ENCODE measurements at regions not wholly inside any gene's neighbourhood (a gene's known extent, or its start where the extent isn't known, plus 50 kb on each side); places are given as distances from the start of the nearest gene placed in this dataset.
A peak's percentile ranks its signal among the peaks of the same experiment; 100 is the strongest.
"Not testable (repeated sequence)": the region's sequence is repeated elsewhere in the genome, so short reads cannot be mapped to it uniquely, and the experiment has no call there.

DNA sequence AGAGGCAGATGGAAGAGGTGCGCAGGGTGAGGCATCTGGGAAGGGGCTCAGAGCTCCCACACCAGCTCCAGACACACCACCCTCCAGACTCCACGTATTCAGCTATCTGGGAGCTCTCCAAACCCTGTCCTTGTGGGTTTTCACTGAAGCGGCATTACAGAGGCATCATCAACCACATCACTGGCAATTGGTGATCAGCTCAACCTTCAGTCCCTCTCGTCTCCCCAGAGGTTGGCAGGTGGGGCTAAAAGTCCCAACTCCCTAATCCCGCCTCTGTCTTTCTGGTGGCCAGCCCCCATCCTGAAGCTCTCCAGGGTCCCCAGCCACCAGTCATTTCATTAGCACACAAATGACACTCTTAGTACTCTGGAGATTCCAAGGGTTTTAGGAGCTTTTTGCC lies 123.9 kb downstream of the KCNJ12 start:
- ChIA-PET POLR2A (no interaction called here), CTCF (ENCODE audit: low intra/inter-chr PET ratio, low total read pairs) (no interaction called here)
- H3K9me3 ChIP-seq (ENCODE audit: low read length), result no peaks in the 10 kb centered on the region
- H3K4me3 ChIP-seq (replicated peaks in 1 of 3; ENCODE audit: insufficient read depth in 1 of 3, low read depth in 2 of 3, low read length in 3 of 3), result no peak overlapping the region
- TF ChIP-seq TGIF2 (CRISPR knock-in tag; IDR thresholded peaks at IDR 0.05), result no peak
- no peak for TF ChIP-seq MED13 (CRISPR knock-in tag; IDR thresholded peaks at IDR 0.05)
- no peak for TF ChIP-seq KLF6 (CRISPR knock-in tag; IDR thresholded peaks at IDR 0.05)
- TF ChIP-seq FOXM1 (CRISPR knock-in tag; IDR thresholded peaks at IDR 0.05), result no peak
- TF ChIP-seq, protein P1, sequence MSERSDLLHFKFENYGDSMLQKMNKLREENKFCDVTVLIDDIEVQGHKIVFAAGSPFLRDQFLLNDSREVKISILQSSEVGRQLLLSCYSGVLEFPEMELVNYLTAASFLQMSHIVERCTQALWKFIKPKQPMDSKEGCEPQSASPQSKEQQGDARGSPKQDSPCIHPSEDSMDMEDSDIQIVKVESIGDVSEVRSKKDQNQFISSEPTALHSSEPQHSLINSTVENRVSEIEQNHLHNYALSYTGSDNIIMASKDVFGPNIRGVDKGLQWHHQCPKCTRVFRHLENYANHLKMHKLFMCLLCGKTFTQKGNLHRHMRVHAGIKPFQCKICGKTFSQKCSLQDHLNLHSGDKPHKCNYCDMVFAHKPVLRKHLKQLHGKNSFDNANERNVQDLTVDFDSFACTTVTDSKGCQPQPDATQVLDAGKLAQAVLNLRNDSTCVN (CRISPR knock-in tag; IDR thresholded peaks at IDR 0.05; ENCODE audit: borderline replicate concordance), result no peak
- TF ChIP-seq PRMT3 (CRISPR knock-in tag; IDR thresholded peaks at IDR 0.05; ENCODE audit: borderline replicate concordance, low read depth), result no peak
- no peak for TF ChIP-seq ZNF143 (CRISPR knock-in tag; IDR thresholded peaks at IDR 0.05)
- 16% methylated on average over 5 of the region's 5 CpGs for WGBS (ENCODE audit: low lambda C conversion rate)
- FAIRE-seq (no peak), ATAC-seq (no peak), DNase-seq (ENCODE audit: low spot score) (no peak)
- no peaks in the 10 kb centered on the region for H3K79me2 ChIP-seq (ENCODE audit: insufficient read depth, low read length)
- H3K4me2 ChIP-seq (ENCODE audit: low read depth, low read length), result no peak overlapping the region
- no peaks in the 10 kb centered on the region for H3K36me3 ChIP-seq (replicated peaks in 1 of 2; ENCODE audit: control insufficient read depth in 1 of 2, insufficient read depth in 2 of 2, low read length in 2 of 2)
- H2AFZ ChIP-seq (ENCODE audit: low read length), result no peak overlapping the region
- no TSS peak for BruUV-seq (replicated peaks)
- H3K27me3 ChIP-seq (ENCODE audit: control insufficient read depth in 1 of 2, insufficient read depth in 2 of 2, low read length in 2 of 2), result peaks cover 5 to 22% of the 10 kb centered on the region in 2 experiments; a peak in 4 of 5 replicates
- no peak overlapping the region for H3K27ac ChIP-seq (ENCODE audit: extremely low read length, insufficient read depth, low read length)
- no peaks in the 10 kb centered on the region for H4K20me1 ChIP-seq (ENCODE audit: insufficient read depth, low read length)
- intact Hi-C loops (cut with micrococcal nuclease; ENCODE audit: unreplicated experiment), result no loop called here
- H3K4me1 ChIP-seq (ENCODE audit: insufficient read depth, low read length), result no peaks in the 10 kb centered on the region
- in situ Hi-C loops (cut with HindIII; ENCODE audit: extremely low pct_ligation_motif_present, low pct_unique_long_range_greater_than_20kb), result no loop called here
- no peak overlapping the region for H3K9ac ChIP-seq (ENCODE audit: insufficient read depth, low read depth, low read length)

- in situ Hi-C loops (cut with HindIII; ENCODE audit: extremely low pct_ligation_motif_present, low pct_unique_long_range_greater_than_20kb); H4K20me1 ChIP-seq (ENCODE audit: insufficient read depth, low read length); H3K4me2 ChIP-seq (ENCODE audit: low read depth, low read length); H3K36me3 ChIP-seq (replicated peaks in 1 of 2; ENCODE audit: control insufficient read depth in 1 of 2, insufficient read depth in 2 of 2, low read length in 2 of 2); CTCF ChIA-PET (ENCODE audit: low intra/inter-chr PET ratio, low total read pairs); ATAC-seq; H3K79me2 ChIP-seq (ENCODE audit: insufficient read depth, low read length); DNase-seq (ENCODE audit: low spot score); FAIRE-seq; POLR2A ChIA-PET; H3K4me1 ChIP-seq (ENCODE audit: insufficient read depth, low read length); intact Hi-C loops (cut with micrococcal nuclease; ENCODE audit: unreplicated experiment); H3K27ac ChIP-seq (ENCODE audit: extremely low read length, insufficient read depth, low read length); BruUV-seq (replicated peaks); H3K9ac ChIP-seq (ENCODE audit: insufficient read depth, low read depth, low read length); H2AFZ ChIP-seq (ENCODE audit: low read length); H3K4me3 ChIP-seq (replicated peaks in 1 of 3; ENCODE audit: insufficient read depth in 1 of 3, low read depth in 2 of 3, low read length in 3 of 3); H3K9me3 ChIP-seq (ENCODE audit: low read length): not testable (repeated sequence)
- 10% methylated on average over 15 of the region's 15 CpGs for WGBS (ENCODE audit: low lambda C conversion rate)
- peaks cover 7 to 36% of the 10 kb centered on the region in 2 experiments; a peak in 4 of 5 replicates for H3K27me3 ChIP-seq (ENCODE audit: control insufficient read depth in 1 of 2, insufficient read depth in 2 of 2, low read length in 2 of 2)
- peak; percentile 99 for TF ChIP-seq MNT (IDR thresholded peaks at IDR 0.05)
Measured at GRCh38 chr17:21501927-21502700, 126.0 kb downstream of the KCNJ12 start.

Data from HepG2 (cell line).